Astrocyte of the cerebellum (primary cell): ENCODE measurements at regions not wholly inside any gene's neighbourhood (a gene's known extent, or its start where the extent isn't known, plus 50 kb on each side); places are given as distances from the start of the nearest gene placed in this dataset.

Source experiments
- DNase-seq: peaks from one replicate; pipeline ENCODE4 v3.0.0-alpha.2; 2011; ENCODE audit warnings: low read depth
- H3K4me3 ChIP-seq: 2 replicates; pipeline ENCODE4 v1.5.1; 2011; ENCODE audit warnings: mild to moderate bottlenecking, low read depth, low read length, moderate library complexity
- CTCF ChIP-seq: IDR thresholded peaks from 2 replicates; pipeline ENCODE4 v1.5.1; 2012; ENCODE audit warnings: low read length, low read depth, moderate library complexity, mild to moderate bottlenecking; ENCODE audit errors: missing control alignments
- in situ Hi-C: cut with HindIII; loops from 2 replicates; pipeline ENCODE4 v1.10.0; 2017; ENCODE audit warnings: low sequenced_read_pairs

DNA sequence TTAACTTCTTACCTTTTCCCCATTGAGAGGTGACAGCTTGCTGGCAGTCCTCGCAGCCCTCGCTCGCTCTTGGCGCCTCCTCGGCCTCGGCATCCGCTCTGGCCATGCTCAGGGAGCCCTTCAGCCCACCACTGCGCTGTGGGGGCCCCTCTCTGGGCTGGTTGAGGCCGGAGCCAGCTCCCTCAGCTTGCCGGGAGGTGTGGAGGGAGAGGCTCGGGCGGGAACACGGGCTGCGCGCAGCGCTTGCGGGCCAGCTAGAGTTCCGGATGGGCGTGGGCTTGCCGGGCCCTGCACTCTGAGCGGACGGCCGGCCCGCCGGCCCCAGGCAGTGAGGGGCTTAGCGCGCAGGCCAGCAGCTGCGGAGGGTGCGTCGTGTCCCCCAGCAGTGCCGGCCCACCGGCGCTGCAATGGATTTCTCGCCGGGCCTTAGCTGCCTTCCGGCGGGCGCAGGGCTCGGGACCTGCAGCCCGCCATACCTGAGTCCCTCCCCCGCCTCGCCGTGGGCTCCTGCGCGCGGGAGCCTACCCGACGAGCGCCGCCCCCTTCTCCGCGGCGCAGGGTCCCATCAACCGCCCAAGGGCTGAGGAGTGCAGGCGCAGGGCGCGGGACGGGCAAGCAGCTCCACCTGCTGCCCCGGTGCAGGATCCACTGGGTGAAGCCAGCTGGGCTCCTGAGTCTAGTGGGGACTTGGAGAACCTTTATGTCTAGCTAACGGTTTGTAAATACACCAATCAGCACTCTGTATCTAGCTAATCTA, 335.0 kb downstream of the CBLN2 start:
- TF ChIP-seq CTCF = no peak
- in situ Hi-C loops = no loop called here
- DNase-seq = no peak
- H3K4me3 ChIP-seq = no peak overlapping the region

GRCh38 chr18:72207280-72207679, 336.9 kb downstream of the CBLN2 start:
- H3K4me3 ChIP-seq = no peak overlapping the region
- in situ Hi-C loops = no loop called here
- TF ChIP-seq CTCF = no peak
- DNase-seq = no peak

DNA sequence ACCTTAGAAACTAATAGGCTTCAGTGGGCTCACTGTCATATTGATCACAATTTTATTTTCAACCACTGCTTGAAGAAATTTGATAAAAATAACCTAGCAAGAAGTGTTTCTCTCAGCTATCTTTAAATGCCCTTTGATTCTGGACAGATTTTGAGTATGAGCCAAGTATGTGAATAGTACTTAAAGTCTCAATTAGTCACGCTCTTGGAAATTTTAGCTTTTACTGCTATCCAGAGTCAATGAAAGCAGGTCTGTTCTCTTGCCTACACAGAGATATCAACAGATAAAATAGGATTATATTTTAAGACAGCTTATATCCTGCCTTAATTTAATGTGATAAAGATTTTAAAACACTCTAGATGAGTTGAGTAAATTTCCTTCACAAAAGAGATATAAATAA, 337.3 kb downstream of the CBLN2 start:
- H3K4me3 ChIP-seq = no peak overlapping the region
- TF ChIP-seq CTCF = no peak
- DNase-seq = peak; percentile 49
- in situ Hi-C loops = no loop called here

GRCh38 chr18:72201032-72201431, 343.1 kb downstream of the CBLN2 start:
- H3K4me3 ChIP-seq = no peak overlapping the region
- no peak for TF ChIP-seq CTCF
- in situ Hi-C loops = no loop called here
- no peak for DNase-seq

GRCh38 chr18:72197591-72197990, 346.6 kb downstream of the CBLN2 start:
- TF ChIP-seq CTCF = no peak
- H3K4me3 ChIP-seq = no peak overlapping the region
- in situ Hi-C loops = no loop called here
- no peak for DNase-seq

GRCh38 chr18:72194072-72194471, 350.1 kb downstream of the CBLN2 start:
- no peak for DNase-seq
- H3K4me3 ChIP-seq = no peak overlapping the region
- in situ Hi-C loops = no loop called here
- TF ChIP-seq CTCF = no peak

DNA sequence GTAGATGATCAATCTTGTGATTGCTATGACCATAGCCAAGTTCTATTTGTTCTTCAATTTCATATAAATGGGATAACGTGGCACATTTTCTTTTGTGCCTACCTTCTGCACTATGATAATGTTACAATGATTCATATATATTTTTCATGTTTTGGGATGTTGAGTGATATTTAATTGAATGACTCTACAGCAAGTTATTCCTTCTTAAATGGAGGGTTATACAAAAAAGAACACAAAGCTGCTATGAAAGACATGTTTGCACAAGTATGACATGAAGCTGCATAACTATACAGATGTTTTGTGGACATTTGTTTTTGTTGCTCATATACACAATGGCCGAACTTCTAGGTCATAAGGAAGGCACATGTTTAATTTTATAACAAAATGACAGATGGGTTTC, 356.2 kb downstream of the CBLN2 start:
- no peak for TF ChIP-seq CTCF
- in situ Hi-C loops = no loop called here
- H3K4me3 ChIP-seq = no peak overlapping the region
- no peak for DNase-seq
